SW 1271 (cell line): ENCODE measurements at regions not wholly inside any gene's neighbourhood (a gene's known extent, or its start where the extent isn't known, plus 50 kb on each side); places are given as distances from the start of the nearest gene placed in this dataset.

ENCODE experiments used
- DNase-seq, 2 experiments: peaks; one replicate each; lab custom pipeline; 2025; lab: John Stamatoyannopoulos, UW

DNA sequence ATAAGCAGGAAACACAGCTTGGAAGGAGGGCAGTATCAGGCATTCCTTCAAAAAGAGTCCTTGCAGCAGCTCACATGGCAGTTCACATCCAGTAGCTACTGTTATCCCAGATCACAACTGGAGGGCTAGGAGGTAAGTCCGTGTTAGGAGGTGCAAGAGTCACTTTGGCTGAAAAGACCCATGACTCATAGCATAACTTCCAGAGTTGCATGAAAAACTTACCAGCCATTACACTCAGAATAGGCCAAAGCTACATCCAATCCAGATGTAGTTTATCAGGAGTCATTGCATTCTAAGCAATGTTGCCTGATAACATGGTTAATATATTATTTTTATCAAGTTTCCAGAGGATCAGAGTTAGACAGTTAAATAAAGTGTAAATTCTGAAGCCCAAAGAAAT lies 1126.4 kb upstream of the SEMA6A start:
- DNase-seq: no peak

DNA sequence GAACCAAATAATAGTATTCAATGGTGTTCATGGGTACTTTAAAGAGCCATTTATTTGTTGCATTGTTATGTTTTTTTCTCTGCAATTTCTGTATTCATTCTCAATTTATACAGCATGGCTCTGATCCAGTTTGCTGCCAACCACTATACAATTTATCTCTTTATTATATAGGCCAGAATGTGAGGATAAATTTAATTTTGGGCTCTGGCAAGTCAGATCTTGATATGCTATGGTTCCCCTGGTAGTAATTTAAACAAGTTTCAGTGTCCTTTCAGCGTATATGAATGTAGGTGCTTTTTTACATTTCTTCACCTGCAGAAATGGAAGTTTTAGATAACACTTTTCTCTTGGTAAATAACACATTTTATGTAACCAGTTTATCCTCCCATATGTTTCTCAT lies 1118.0 kb upstream of the SEMA6A start:
- no peak for DNase-seq

DNA sequence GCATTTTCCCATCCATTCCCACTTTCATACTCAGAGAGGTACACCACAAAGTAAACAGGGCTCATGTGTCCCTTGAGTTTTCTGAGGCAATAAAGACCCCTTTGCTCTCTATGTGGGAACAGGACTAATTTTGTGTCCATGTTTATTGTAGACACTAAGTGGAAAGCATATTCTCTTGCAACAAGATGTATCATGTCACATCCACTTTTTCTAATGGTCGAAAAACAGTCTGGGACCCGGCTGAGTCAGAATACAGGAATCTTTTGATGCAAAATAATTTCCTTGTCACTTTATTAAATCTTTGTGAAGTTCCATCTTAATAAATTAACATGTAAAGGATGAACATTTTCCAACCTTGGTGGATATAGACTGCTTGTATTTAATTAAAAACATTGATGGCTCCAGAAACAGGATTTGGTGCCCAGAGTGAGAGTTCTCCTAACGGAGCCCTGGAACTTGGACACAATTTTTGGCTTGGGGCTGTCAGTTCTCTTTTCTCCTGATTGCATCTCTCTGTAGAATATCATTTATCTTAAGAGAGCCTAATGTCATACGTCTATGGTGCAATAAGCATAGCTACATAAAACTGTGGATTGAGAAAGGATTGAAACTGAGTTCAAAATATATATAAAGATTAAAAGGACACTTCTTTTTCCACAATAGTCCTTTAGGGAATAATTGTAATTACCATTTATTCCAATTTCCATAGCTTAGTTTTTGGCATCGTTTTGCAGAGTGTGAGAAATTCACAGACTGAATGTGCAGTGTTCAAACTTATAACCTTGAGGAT lies 1116.7 kb upstream of the SEMA6A start:
- no peak for DNase-seq

DNA sequence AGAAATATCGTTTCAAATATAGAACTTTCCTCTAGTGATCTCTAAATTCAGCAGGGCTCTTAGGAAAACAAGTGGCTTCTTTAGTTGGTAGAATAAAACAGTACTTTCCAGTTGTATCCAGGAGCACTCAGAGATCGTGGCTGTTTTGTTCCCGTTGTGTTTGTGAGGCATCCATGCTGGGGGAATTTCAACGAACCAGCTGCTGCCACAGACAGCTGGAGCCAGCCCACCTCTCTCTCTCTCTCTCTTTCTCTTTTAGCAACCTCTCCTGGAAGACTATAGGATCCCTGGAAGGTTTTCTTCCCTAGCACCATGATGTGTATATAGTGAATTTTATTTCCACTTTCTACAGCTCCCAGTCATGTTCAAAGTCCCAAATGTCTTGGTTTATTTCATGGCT lies 1116.0 kb upstream of the SEMA6A start:
- no peak for DNase-seq

DNA sequence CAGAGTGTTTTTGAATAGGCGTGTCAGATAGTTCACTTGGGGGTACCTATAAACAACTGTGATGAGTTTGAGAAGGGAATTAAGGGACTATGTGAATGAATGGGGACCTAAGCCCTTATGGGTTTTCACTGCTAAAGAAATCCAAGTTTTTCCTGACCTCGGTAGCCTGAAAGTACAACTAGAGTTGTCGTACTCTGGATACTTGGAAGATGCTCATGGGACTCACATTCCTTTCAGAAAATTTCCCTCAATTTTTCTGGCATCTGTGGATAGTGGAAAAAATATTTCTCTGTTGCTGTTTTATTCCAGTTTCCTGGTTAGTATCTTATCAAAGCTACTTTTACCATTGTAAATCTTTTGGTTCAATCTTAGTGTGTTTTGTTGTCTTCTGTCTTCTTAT lies 1112.3 kb upstream of the SEMA6A start:
- no peak for DNase-seq

DNA sequence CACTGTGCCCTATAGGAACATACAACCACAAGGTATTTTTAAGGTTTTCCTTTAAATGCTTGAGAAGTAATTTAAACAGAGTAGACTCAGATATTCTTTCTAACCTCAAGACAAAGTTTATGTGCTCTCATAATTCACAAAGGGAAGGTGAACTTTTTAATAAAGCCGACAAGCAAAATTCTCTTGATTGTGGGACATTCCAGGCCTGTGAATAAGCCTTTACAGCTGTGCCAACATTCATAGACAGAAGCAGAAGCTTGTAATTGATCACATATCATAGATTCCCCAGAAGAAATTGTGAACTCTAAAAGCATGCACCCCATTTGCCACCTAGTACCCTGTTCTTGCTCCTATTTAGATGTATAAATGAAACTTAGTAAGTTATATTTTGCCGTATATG lies 1107.8 kb upstream of the SEMA6A start:
- no peak for DNase-seq

DNA sequence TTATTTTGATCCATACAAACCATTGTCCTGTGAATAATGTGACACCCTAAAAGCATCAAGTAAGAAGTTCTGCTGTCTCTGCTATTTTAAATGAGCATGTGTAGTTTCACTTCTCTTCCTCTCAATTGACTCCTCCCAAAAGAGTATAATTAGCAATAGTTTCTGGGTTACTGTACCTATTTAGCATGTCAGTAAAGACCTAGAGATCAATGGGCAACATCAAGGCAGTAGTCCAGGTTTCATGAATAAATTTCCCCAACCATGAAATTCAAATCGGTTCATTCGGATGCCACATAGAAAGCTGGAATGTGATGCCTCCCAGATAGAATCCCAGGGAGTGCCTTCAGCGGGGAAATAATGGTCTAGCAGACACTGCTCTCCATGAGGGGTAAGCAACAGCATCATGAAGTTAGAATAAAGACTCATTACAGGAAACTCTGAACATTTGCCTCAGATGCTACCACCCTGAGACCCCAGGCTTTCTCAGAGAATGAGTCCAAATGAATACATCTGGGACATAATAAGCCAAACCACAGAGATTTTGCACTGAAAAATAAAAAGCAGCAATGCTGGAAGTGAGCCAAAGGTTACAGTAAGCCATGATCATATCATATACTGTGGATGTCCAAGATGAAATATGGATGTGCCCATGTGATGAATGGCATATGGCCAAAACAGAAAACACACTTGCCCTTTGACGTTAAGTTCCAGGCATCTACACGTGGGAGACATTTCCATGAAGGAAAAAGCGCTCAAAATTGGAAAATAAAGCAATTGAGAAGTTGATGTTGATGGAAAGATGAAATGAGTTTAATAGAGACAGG lies 1107.0 kb upstream of the SEMA6A start:
- no peak for DNase-seq

DNA sequence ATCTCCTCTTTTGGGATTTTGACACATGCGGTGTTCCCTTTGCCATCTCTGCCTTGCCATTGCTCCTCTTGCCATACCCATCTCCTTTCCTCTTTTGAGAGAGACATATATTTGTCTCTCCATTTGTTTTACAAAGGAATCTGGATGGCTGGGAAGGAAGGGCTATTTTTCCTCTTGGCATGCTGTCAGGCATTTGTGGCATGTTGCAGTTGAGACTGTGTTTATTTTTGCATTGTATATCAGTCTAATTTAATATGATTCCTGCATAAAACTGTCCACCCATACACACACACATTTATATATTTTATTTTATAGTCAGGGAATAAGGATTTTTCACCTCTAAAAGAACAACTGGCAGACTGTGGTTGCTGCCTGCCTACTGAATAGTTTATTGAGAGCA lies 1105.8 kb upstream of the SEMA6A start:
- no peak for DNase-seq

DNA sequence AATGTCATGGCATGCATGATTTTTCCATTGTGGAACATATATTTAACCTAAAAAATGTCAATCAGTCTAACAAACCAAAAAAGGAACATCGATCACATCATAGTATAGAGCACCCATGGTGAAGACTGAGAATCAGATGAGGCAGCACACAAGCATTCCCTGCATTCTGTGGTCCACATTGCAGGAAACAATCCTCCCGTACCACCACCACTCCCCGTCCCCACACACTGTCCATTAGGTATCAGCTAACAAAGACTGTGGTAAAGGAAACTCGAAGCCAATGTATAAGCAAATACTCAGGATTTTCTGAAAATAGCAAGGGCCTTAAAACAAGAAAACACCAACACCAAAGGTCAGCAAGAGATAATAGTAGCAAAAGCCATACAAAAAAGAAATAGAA lies 1104.4 kb upstream of the SEMA6A start:
- no peak for DNase-seq

DNA sequence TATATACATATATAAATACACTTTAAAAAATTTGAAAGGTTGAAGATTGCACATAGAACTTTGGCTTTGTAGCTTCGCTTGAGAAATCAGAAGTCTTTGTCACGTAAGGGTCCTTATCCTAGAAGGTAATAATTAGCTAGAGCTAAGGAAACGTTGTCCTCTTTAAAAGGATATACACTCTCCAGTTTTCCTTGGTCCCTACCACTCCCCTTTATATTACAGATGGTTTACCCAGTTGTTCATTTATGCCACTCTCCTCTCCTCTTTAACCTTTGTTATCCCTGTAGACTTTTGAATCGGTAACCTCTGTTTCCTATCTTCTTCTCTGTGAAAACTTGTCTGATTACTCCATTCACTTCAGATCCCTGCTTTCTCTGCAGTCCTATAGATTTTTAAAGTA lies 1101.0 kb upstream of the SEMA6A start:
- DNase-seq: no peak

DNA sequence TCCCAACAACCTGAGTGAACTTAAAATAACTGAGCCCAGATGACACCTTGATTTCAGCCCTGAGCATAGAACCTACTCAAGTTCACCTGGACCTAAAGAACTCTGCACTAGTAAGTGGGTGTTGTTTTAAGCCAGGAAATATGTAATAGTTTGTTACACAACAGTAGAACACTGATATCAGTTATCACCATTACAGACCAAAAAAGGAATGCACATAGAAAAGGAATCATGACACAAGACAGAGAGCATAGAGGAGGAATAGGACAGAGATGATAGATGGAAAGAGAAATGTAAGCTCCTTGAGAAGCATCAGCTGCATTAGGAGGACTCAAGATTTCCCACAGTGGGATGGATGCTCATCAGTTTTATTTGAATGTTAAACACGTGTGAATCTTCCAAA lies 1096.9 kb upstream of the SEMA6A start:
- DNase-seq: no peak

DNA sequence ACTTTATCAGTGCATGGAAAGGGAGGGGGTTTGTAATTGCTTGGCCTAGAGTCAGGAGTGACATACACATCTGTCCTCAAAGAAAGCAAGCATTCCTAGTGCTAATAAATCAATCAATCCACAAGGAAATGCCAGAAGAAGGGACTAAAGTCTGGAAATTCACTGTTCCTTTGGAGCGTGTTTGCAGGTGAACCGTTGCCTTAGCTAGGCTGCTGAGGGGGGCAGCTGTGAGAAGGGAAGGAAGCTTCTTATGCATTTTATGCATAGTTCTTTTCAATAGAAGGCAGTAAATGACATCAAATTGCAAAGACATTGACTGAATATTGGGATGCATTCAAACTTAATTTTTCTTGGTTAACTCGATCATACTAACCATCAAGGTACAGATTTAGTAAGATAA lies 1092.5 kb upstream of the SEMA6A start:
- DNase-seq: no peak

DNA sequence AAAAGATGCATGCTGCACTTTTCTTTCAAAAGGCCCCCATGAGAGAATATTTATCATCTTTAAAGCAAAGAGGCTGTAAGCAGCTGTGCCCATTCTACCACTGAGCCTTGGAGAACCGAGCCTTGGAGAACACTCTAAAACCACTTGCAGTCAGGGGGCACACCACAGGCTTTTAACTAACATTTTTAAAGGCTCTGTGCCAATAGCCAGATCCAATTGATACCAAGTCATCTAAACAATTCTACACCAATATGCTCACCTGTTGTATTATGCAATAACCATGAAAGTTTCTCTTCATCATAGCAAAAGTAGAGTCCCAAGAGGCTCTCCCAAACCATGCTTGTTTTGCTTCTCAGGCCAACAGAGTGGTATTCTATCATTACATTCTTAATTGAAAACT lies 1090.5 kb upstream of the SEMA6A start:
- no peak for DNase-seq

DNA sequence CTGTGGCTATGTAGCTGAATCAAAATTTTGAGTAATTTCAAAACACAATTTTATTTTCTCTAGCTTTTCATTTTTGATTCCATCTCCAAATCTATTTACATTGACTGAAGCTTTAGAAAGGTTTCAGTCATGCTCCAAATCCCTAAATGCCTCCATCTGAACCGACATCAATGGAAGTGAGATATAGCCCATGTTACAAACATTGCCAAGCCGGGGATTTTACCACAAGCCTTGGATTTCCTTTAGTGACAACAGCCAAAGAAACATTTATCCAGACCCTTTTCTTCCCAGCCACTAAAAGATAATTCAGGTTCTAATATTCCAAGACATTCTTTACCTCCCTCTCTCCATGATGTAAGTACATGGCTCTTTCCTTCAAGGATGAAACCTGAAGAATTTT lies 1087.7 kb upstream of the SEMA6A start:
- DNase-seq: no peak

DNA sequence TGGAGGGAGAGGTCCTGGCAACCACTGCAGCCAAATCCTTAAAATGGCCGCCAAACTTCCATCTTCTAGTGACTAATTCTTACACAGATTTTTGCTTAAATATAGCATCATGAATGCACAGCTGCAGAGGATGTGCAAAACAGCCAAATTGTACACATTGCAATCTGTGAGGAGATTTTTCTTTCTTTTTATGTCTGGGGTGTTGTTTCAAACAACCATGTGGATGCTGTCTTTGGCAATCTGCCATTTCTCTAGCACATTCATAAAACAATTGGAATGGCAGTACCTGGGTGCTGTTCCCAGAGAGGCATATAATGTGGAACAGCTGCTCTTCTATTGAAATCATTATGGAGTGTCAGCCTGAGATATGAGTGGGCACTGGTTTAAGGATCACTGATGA lies 1082.9 kb upstream of the SEMA6A start:
- DNase-seq: no peak

DNA sequence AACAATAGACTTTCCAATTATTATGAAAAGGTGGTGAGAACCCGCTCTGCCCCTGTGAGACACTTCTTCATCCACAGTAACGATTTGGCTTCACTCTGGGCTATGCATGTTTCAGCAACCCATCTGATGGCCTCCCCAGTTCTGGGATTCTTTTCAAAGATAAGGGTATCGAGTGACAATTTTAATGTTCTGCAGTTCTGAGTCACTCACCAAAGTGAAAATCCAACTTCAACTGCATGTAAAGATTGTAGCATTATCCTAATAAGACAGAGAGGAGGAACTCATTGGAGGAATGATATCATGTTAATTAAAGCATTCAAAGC lies 1078.3 kb upstream of the SEMA6A start:
- no peak for DNase-seq

DNA sequence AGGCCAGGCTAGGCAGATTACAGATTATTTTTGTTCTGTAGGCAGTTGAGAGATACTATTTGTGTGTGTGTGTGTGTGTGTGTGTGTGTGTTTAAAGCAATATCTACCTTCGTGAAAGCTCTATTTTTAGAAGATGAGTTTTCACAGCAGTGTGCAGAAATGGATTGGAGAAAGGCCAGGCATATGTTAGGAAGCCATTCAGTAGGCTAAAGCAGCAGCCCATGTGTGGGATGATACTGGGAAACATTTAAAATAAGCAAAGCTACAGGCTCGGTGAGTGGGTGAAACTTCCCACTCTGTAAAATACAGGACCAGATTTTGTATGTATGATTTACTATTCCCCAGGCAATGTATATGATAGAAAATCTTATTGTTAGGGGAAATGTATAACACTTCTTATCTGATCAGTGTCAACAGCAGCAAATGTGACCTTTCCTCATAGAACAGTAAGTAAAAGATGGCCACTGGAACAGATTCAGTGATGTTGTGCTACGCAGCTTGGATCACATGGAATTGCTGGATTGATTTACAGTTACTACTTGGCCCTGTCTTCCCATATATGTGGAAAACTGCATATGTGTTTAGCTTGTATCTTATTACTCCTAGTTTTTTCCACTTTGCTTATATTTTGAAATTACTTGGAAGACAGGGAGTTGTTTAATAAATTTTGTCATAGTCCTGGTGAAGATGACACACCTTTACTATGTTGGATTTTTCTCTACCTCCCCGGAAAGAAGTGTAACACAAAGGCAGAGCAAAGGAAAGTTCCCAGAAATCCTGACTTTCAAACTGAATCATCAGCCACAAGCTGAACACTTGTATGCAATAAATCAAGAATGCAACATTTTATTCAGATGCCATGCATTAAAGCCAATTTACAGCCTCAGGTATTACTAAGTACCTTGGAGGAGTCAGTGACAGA lies 1077.7 kb upstream of the SEMA6A start:
- DNase-seq: no peak

DNA sequence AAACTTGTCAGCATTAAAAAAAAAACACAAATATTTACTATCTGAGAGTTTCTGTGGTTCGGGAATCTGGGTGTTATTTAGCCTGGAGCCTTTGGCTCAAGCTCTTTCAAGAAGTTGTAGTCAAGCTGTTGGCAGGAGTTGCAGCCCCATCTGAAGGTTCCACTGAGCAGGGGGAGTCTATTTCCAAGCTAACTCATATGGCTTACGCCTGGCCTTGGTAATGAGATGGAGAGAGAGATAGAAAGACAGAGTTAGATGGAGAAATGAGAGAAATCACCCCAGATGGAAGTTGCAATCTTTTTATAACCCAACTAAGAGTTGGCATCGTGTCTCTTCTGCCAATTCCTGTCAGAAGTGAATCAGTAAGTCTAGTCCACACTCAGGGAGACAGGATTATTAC lies 1075.2 kb upstream of the SEMA6A start:
- DNase-seq: no peak

DNA sequence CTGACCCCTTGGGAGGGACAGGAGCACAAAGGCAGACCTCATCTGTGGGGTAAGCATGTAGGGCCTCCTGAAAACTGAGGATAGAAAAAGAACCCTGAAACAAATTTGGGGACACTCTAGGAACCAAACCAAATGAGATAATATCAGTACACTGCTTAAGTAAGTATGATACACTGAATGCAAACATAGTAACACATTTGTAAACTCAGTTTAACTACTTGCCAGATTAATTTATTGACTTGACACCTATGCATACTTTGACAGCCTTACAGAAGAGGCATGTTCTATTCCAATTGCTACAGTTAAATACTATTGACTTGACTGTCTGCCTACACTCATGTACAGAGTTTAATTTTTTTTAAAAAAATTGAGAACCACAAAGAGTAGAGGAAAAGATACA lies 1070.8 kb upstream of the SEMA6A start:
- DNase-seq: no peak

DNA sequence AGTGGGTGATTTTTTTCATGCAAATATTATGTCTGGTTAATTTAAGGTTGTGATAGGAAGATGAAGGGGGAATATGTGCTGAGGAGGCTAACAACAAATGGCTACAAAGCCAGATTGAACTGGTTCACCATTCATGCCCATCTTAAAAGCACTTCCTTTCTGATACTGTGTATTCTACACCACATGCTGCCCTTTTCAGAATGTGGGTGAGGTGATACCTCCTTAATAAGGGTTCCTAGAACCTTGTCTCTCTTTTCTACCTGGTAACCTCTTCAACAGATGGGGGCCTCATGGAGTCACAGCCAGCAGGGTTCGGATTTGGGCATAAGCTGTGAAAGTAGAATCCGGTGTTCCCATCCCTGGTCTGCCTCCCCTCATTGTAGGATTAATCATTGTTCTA lies 1064.0 kb upstream of the SEMA6A start:
- DNase-seq: no peak

DNA sequence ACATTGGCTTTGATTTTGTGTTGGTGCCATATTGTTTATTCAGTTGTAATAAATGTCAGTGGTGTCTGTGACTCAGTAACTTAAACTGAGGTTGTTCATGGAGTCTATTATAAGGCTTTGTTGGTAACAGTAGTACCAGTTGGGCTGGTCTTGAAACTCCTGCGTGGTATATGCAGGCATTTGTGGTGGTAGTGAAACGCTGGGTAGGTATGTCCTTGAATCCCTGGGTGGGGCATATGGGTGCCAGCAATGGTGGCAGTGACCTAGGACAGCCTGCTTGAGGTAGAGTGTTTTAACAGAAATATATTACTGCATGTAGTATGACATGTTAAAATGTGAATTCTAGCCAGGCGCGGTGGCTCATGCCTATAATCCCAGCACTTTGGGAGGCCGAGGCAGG lies 1058.5 kb upstream of the SEMA6A start:
- DNase-seq: no peak

DNA sequence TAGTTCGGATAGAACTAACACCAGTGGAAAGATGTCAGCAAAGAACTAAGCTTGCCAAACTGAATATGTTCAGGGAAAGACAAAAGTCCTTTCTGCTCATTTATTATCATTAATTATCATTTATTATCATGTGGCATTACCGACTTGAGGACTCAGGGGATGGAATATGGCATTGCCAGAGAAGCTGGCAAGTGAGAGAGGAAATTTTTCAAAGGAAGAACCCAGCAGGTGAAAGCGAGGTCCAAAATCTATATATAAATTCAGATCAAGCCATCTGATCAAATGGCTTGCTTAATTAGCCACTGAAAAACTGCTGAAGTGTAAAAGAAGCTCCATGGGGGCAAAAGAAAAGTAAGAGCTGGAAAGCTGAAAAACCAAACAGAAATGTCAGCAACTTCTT lies 1049.6 kb upstream of the SEMA6A start:
- no peak for DNase-seq
